Activated CD4-positive, alpha-beta T cell treated with anti-CD3 and anti-CD28 coated beads for 4 hours (primary cell): ENCODE measurements at regions not wholly inside any gene's neighbourhood (a gene's known extent, or its start where the extent isn't known, plus 50 kb on each side); places are given as distances from the start of the nearest gene placed in this dataset.
"Not testable (repeated sequence)": the region's sequence is repeated elsewhere in the genome, so short reads cannot be mapped to it uniquely, and the experiment has no call there.

ENCODE experiments used
- DNase-seq, 2 donors: peaks; one replicate each; pipeline ENCODE4 v3.0.0-alpha.2; 2020

- DNase-seq, result not testable (repeated sequence)
Observed at GRCh38 chrY:7588176-7588575, 676.6 kb upstream of the AMELY start.

- no peak for DNase-seq
Observed at GRCh38 chrY:7562541-7562940, 651.0 kb upstream of the AMELY start.

GRCh38 chrY:7557675-7558074, 646.1 kb upstream of the AMELY start:
- DNase-seq, result no peak

- no peak for DNase-seq
Observed at GRCh38 chrY:7555006-7555405, 643.5 kb upstream of the AMELY start.

- no peak for DNase-seq
Observed at GRCh38 chrY:7545060-7545459, 633.5 kb upstream of the AMELY start.

GRCh38 chrY:7544172-7544770, 632.7 kb upstream of the AMELY start:
- no peak for DNase-seq

GRCh38 chrY:7543506-7543905, 632.0 kb upstream of the AMELY start:
- no peak for DNase-seq

GRCh38 chrY:7542256-7542858, 630.8 kb upstream of the AMELY start:
- no peak for DNase-seq

GRCh38 chrY:7529396-7529795, 617.8 kb upstream of the AMELY start:
- DNase-seq, result no peak

- DNase-seq, result not testable (repeated sequence)
Observed at GRCh38 chrY:7527568-7527967, 616.0 kb upstream of the AMELY start.

- no peak for DNase-seq
Observed at GRCh38 chrY:7518387-7518786, 606.8 kb upstream of the AMELY start.

GRCh38 chrY:7516268-7516667, 604.7 kb upstream of the AMELY start:
- DNase-seq, result no peak

- no peak for DNase-seq
Observed at GRCh38 chrY:7515812-7516211, 604.3 kb upstream of the AMELY start.

- DNase-seq, result no peak
Observed at GRCh38 chrY:7502896-7503295, 591.3 kb upstream of the AMELY start.

- DNase-seq, result no peak
Observed at GRCh38 chrY:7501236-7501635, 589.7 kb upstream of the AMELY start.

- no peak for DNase-seq
Observed at GRCh38 chrY:7496001-7496400, 584.4 kb upstream of the AMELY start.

- not testable (repeated sequence) for DNase-seq
Observed at GRCh38 chrY:7484455-7485285, 573.1 kb upstream of the AMELY start.

- no peak for DNase-seq
Observed at GRCh38 chrY:7471976-7472375, 560.4 kb upstream of the AMELY start.

GRCh38 chrY:7470037-7470436, 558.5 kb upstream of the AMELY start:
- no peak for DNase-seq

GRCh38 chrY:7468951-7469745, 557.6 kb upstream of the AMELY start:
- DNase-seq, result no peak

GRCh38 chrY:7467796-7468520, 556.4 kb upstream of the AMELY start:
- no peak for DNase-seq

- no peak for DNase-seq
Observed at GRCh38 chrY:7465185-7465621, 553.7 kb upstream of the AMELY start.

GRCh38 chrY:7464742-7465141, 553.2 kb upstream of the AMELY start:
- no peak for DNase-seq
